Calu3 (cell line): ENCODE measurements at regions not wholly inside any gene's neighbourhood (a gene's known extent, or its start where the extent isn't known, plus 50 kb on each side); places are given as distances from the start of the nearest gene placed in this dataset.

ENCODE experiments used
- BruUV-seq: library from RNA; stranded (reverse); fragments of 400-500 nt; replicated peaks from 2 replicates; lab custom pipeline; 2021; lab: Mats Ljungman, UMichigan
- CTCF ChIA-PET: fragments of 300-600 bp; sonication (Branson Sonifier 250); formaldehyde crosslinking; loops from one replicate; lab custom pipeline; 2022; ENCODE audit warnings: antibody characterized with exemption; lab: Charles Lee
- DNase-seq: peaks from one replicate; pipeline ENCODE4 v3.0.0; 2022
- H3K27ac Mint-ChIP-seq: one replicate; pipeline ENCODE4 v1.8.0; 2022; ENCODE audit warnings: mixed read lengths; ENCODE audit not compliant: unreplicated experiment
- H3K27me3 Mint-ChIP-seq: one replicate; pipeline ENCODE4 v1.8.0; 2022; ENCODE audit warnings: mixed read lengths; ENCODE audit not compliant: unreplicated experiment
- H3K36me3 Mint-ChIP-seq: one replicate; pipeline ENCODE4 v1.8.0; 2022; ENCODE audit warnings: mild to moderate bottlenecking, moderate library complexity, mixed read lengths; ENCODE audit not compliant: insufficient read depth, unreplicated experiment
- H3K4me1 Mint-ChIP-seq: one replicate; pipeline ENCODE4 v1.8.0; 2022; ENCODE audit warnings: mild to moderate bottlenecking, low read depth, mixed read lengths; ENCODE audit not compliant: unreplicated experiment
- H3K4me3 Mint-ChIP-seq: one replicate; pipeline ENCODE4 v1.8.0; 2022; ENCODE audit warnings: mild to moderate bottlenecking, low read depth, moderate library complexity, mixed read lengths; ENCODE audit not compliant: unreplicated experiment
- H3K9me3 Mint-ChIP-seq: one replicate; pipeline ENCODE4 v1.8.0; 2022; ENCODE audit warnings: low read depth, mixed read lengths; ENCODE audit not compliant: unreplicated experiment
- intact Hi-C: fragments of 100-400 bp; cut with micrococcal nuclease; formaldehyde crosslinking; loops from one replicate; pipeline ENCODE4 v1.10.0; 2022; ENCODE audit not compliant: unreplicated experiment
- TF ChIP-seq, protein P1 (sequence below): fragments of 200-600 bp; IDR thresholded peaks from one replicate; pipeline ENCODE4 v1.8.0; 2022; ENCODE audit warnings: antibody characterized with exemption; ENCODE audit not compliant: unreplicated experiment

DNA sequence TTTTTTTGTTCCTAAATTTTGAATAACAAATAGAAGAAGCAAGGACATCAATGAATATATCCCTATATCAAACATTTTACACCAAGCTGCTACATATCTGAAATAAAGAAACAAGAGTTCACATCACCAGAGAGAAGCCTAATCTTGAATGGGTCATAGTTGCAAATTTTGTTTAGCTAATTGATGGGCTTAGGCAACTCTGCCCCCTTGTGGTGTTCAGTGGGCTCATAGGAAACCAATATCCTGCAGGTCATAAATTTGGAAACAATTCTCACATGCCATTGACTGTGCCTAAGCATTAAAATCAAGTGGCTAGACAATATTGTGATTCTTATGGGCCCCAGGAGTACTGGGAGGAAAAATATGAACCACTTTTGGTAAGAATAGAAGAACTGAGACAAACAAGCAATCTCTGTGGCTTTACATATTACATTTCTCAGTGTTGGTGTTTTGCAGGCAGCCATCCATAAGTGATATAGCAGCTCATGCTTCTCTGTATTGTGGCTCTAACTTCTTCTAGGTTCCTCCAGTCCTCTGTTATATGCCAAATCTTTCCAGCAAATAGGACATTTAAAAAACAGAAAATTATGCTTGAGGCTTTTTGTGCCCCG lies 1262.8 kb upstream of the PRMT6 start:
- no peaks in the 10 kb centered on the region for H3K27me3 Mint-ChIP-seq
- intact Hi-C loops = loop anchor here (5.0 to 10.0 kb wide), 2 partner anchors 1011 to 1149 kb away; no protein-coding TSS in a partner anchor
- CTCF ChIA-PET = interaction anchor here (0.5 kb wide), 1 partner anchor 14 kb away, joined by 3 read pairs; no protein-coding TSS in a partner anchor
- no peaks in the 10 kb centered on the region for H3K36me3 Mint-ChIP-seq
- DNase-seq = peak; percentile 30
- no peak overlapping the region for H3K27ac Mint-ChIP-seq
- H3K4me3 Mint-ChIP-seq = no peak overlapping the region
- TF ChIP-seq, protein P1, sequence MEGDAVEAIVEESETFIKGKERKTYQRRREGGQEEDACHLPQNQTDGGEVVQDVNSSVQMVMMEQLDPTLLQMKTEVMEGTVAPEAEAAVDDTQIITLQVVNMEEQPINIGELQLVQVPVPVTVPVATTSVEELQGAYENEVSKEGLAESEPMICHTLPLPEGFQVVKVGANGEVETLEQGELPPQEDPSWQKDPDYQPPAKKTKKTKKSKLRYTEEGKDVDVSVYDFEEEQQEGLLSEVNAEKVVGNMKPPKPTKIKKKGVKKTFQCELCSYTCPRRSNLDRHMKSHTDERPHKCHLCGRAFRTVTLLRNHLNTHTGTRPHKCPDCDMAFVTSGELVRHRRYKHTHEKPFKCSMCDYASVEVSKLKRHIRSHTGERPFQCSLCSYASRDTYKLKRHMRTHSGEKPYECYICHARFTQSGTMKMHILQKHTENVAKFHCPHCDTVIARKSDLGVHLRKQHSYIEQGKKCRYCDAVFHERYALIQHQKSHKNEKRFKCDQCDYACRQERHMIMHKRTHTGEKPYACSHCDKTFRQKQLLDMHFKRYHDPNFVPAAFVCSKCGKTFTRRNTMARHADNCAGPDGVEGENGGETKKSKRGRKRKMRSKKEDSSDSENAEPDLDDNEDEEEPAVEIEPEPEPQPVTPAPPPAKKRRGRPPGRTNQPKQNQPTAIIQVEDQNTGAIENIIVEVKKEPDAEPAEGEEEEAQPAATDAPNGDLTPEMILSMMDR = no peak
- BruUV-seq = no TSS peak
- peaks cover 7% of the 10 kb centered on the region for H3K9me3 Mint-ChIP-seq
- H3K4me1 Mint-ChIP-seq = no peaks in the 10 kb centered on the region

DNA sequence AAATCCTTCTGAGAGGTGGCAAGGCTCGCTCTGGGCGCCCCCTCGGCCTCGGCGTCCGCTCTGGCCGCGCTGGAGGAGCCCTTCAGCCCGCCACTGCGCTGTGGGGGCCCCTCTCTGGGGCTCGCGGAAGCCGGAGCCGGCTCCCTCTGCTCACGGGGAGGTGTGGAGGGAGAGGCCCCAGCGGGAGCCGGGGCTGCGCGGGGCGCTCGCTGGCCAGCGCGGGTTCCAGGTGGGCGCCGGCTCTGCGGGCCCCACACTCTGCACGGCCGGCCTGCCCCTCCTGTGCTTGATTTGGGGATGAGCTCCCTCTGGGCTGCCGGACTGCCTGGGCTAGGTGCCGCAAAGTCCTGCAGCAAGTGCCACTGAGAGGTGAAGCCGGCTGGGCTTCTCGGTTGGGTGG lies 1260.7 kb upstream of the PRMT6 start:
- Mint-ChIP-seq H3K27me3 (no peaks in the 10 kb centered on the region), H3K9me3 (peaks cover 9% of the 10 kb centered on the region), H3K4me3 (no peak overlapping the region), H3K36me3 (no peaks in the 10 kb centered on the region), H3K27ac (no peak overlapping the region), H3K4me1 (no peaks in the 10 kb centered on the region)
- CTCF ChIA-PET = no interaction called here
- TF ChIP-seq, protein P1 = no peak
- no TSS peak for BruUV-seq
- intact Hi-C loops = loop anchor here (10.0 kb wide), 1 partner anchor 1151 kb away; no protein-coding TSS in a partner anchor
- DNase-seq = no peak

DNA sequence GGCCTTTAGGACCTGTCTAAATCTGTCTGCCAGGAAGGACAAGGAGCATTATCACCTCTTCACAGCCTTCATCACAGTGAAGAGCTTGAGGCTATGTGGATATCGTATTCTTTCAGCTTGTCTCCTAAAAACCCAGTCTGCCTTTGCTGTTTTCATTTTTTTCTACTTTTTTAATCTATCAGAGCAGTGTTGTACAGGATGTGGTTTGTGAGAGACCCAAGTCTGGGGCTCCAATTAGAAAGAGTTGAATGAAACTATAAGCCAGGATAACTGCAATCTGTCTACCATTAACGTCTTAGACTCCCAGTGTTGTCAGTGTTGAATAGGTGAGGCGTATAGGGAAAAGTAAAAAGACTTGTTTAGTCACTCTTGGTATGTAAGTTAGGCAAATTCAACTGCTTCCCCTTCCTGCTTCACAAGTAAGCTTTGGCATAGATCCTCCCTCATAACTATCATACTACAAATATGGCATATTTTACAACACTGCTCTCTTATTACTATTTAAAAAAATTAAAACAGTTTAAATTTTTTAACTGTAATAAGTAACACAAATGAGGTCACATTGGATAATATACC lies 1225.8 kb upstream of the PRMT6 start:
- Mint-ChIP-seq H3K27me3 (no peaks in the 10 kb centered on the region), H3K27ac (no peak overlapping the region), H3K36me3 (no peaks in the 10 kb centered on the region), H3K4me3 (no peak overlapping the region), H3K9me3 (peaks cover 2% of the 10 kb centered on the region), H3K4me1 (no peaks in the 10 kb centered on the region)
- DNase-seq = no peak
- TF ChIP-seq, protein P1 = no peak
- BruUV-seq = no TSS peak
- CTCF ChIA-PET = no interaction called here
- intact Hi-C loops = no loop called here

DNA sequence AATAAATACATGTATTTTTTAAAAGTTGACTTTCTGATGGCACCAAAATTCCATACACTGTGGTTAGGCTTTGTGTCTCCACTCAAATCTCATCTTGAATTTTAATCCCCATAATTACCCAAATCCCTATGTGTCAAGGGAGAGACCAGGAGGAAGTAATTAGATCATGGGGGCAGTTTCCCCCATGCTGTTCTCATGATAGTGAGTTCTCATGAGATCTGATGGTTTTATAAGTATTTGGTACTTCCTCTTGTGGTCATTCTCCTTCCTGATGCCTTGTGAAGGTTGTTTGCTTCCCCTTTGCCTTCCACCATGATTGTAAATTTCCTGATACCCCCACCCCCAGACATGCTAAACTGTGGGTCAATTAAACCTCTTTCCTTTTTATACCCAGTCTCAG lies 1218.4 kb upstream of the PRMT6 start:
- no peaks in the 10 kb centered on the region for H3K27me3 Mint-ChIP-seq
- intact Hi-C loops = no loop called here
- DNase-seq = no peak
- H3K4me1 Mint-ChIP-seq = no peaks in the 10 kb centered on the region
- no TSS peak for BruUV-seq
- TF ChIP-seq, protein P1 = no peak
- no peak overlapping the region for H3K4me3 Mint-ChIP-seq
- H3K36me3 Mint-ChIP-seq = peaks cover 6% of the 10 kb centered on the region
- H3K27ac Mint-ChIP-seq = no peak overlapping the region
- CTCF ChIA-PET = no interaction called here
- peaks cover 7% of the 10 kb centered on the region for H3K9me3 Mint-ChIP-seq
